Cardiac septum (tissue), 1 donor: ENCODE measurements at regions not wholly inside any gene's neighbourhood (a gene's known extent, or its start where the extent isn't known, plus 50 kb on each side); places are given as distances from the start of the nearest gene placed in this dataset.

Experiments
- DNase-seq: peaks from one replicate; pipeline ENCODE4 v3.0.0-alpha.2; 2020; ENCODE audit warnings: low spot score
- intact Hi-C: fragments of 100-400 bp; cut with DNase I; formaldehyde crosslinking; loops from one replicate; pipeline ENCODE4 v1.14.0; 2022
- donor health status: DM: no; HTN: no; CAD: no.

DNA sequence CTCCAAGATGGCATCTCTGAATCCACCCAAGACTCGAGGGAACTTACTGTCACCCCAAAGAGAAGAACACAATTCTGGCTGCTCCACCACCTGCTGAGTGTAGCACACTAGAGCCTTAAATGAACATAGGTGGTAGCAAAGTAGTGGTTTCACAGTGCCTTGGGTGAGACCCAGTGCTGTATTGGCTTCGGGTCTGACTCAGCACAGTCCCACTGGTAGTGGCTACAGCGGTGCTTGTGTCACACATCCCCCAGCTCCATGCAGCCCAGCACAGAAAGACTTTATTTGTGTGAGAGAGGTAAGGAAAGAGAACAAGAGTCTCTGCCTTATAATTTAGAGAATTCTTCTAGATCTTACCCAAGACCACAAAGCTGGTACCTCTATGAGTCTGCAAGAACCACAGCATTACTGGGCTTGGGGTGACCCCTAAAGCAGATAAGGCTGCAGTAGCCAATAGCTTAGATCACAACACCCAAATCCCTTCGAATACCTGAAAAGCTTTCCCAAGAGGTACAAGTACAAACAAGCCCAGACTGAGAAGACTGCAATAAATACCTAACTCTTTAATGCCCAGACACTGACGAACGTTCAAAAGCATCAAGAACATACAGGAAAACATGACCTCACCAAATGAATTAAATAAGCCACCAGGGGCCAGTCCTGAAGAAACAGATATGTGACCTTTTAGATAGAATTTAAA is 83.3 kb upstream of the SLC38A4 start:
- intact Hi-C loops, result no loop called here
- DNase-seq, result no peak

DNA sequence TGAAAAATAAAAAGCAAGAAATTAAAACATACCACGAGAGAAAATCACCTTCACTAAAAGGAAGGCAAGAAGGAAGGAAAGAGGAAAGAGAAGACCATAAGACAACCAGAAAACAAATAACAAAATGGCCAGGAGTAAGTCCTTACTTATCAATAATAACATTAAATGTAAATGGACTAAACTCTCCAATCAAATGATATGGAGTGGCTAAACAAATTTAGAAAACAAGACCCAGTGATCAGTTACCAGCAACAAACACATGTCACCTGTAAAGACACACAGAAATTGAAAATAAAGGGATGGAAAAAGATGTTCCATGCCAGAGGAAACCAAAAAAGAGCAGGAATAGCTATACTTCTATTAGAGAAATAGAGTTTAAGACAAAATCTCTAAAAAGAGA is 85.0 kb upstream of the SLC38A4 start:
- no peak for DNase-seq
- intact Hi-C loops, result no loop called here

GRCh38 chr12:46914336-46914735 is 88.5 kb upstream of the SLC38A4 start:
- intact Hi-C loops, result no loop called here
- no peak for DNase-seq

DNA sequence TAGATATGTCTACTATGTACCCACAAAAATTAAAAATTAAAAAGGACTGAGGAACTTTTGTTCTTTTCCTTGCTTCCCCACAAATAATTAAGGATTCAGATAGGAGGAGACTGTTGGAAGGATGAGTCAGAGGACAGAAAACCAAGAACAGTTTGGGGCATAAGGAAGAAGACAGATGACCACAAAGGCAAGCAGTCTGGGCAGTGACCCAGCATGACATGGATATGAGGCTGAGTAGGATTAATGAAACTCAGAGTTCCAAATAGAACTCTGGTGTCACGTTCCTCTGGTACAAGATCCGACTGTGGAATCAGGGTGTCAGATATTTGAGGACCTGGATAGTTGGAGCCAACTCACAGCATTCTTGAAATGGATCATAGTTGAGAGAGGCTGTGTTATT is 89.3 kb upstream of the SLC38A4 start:
- no peak for DNase-seq
- intact Hi-C loops, result no loop called here

- DNase-seq, result no peak
- intact Hi-C loops, result no loop called here
Measured at GRCh38 chr12:46915836-46916235, 90.0 kb upstream of the SLC38A4 start.

GRCh38 chr12:46916796-46917419 is 91.1 kb upstream of the SLC38A4 start:
- intact Hi-C loops, result no loop called here
- no peak for DNase-seq

- no peak for DNase-seq
- intact Hi-C loops, result no loop called here
Measured at GRCh38 chr12:46917821-46918220, 92.0 kb upstream of the SLC38A4 start.

GRCh38 chr12:46918631-46919030 is 92.8 kb upstream of the SLC38A4 start:
- intact Hi-C loops, result no loop called here
- no peak for DNase-seq

- intact Hi-C loops, result no loop called here
- no peak for DNase-seq
Measured at GRCh38 chr12:46919666-46920400, 94.0 kb upstream of the SLC38A4 start.

GRCh38 chr12:46920499-46920898 is 94.7 kb upstream of the SLC38A4 start:
- no peak for DNase-seq
- intact Hi-C loops, result no loop called here

DNA sequence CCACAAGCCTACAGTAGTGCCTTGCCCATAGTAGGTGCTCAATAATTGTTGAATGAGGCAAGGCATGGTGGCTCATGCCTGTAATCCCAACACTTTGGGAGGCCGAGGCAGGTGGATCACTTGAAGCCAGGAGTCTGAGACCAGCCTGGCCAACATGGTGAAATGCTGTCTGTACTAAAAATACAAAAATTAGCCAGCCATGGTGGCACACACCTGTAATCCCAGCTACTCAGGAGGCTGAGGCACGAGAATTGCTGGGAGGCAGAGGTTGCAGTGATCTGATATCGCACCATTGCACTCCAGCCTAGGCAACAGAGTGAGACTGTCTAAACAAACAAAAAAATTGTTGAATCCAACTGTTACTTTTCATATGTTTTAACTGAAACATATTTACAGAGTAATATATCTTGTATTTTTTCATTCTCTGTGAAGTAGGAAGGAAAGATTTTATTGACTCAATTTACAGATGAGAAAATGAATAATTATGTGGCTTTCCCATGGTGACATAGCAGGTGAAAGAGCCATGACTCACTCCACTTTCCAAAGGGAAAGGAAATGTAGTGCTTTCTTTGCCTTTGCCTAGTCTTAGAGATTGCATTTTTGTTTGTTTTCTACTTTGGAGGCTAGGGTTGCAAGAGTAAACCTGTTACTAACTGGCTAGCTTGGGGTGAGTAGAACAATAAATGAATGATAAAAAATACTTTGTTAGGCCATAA is 95.4 kb upstream of the SLC38A4 start:
- no peak for DNase-seq
- intact Hi-C loops, result no loop called here

DNA sequence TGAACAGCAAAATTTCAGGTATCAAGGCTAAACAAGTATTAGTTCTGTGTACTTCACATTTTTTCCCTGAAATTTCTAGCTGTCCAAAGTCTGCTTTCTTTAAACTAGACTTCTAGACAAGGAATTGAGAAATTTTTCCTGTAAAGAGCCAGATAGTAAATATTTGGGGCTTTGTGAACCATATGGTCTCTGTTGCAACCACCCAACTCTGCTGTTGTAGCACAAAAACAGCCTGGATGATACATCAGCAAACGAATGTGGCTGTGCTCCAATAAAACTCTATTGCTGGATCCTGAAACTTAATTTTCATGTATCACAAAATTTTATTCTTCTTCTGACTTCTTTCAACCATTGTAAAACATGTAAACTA is 96.0 kb upstream of the SLC38A4 start:
- intact Hi-C loops, result no loop called here
- DNase-seq, result no peak

DNA sequence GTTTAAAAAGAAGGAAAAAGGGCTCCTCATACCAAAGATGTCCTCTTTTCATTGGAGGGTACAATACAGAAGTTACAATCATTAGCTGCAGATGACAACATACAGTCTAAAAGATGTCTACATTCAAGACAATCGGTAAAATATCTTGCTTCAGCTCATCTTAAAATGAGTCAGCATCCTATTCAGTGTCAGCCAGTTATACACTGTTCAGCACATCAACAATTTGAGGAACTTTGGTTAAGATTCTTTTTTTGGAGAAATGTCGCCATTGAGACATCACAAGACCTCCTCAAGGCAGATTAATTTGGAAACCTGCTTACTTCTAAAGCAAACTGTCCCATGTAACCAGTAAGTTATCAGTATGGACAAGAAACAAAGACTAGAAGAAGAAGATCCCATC is 100.7 kb upstream of the SLC38A4 start:
- intact Hi-C loops, result no loop called here
- DNase-seq, result no peak

DNA sequence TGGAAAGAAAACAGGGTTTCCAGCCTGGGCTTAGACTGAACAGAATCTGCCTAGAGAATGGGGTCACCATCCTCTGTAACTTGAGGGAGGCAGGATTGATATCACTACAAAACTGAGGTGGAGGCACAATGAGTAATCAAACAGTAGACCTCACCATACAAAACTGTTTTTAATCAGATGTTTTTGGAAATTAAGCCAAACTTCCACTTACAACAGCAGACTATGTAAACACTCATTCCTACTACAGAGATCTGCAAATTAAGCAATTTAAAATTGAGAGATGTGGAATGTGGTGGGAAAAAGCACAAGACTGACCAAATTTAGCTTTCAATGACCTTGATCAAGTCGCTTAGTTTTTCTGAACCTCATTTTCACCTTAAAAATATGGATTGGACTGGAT is 104.3 kb upstream of the SLC38A4 start:
- intact Hi-C loops, result loop anchor here (5.0 kb wide), 2 partner anchors 253 to 588 kb away; no protein-coding TSS in a partner anchor
- DNase-seq, result no peak

- intact Hi-C loops, result loop anchor here (5.0 kb wide), 2 partner anchors 257 to 592 kb away; no protein-coding TSS in a partner anchor
- DNase-seq, result no peak
Measured at GRCh38 chr12:46933947-46934346, 108.2 kb upstream of the SLC38A4 start.

DNA sequence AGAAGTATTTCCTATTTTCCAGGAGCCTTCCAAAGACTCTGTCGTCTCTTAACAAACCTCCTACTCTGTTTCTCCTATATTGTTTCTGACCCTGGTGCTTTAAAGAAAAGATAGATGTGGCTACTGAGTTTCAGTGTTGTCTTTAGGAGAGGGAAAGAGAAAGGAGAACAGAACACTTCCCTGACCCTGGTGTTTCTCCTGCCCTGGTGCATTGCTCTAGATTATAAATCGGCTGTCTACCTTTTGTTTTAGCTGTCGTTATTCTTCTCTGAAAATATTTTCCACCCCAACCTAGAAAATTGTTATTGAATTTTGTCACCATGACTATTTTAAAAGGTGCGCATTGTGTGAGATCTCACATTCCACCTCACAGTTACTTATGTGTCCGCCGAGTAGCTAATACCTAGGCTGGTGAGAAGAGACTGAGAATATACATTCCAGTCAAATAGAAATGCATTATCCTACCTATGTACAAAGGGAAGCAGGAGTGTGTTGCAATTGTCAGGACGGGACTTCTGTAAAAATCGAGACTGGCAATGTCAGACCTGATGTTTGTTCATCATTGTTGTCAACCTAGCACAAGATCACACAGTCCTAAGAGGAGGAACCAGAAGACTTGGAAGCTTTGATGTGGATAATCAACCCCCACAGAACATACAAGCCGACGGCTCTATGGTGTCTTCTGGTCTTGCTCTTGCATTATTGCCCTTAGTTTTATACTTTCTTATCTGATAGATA is 108.7 kb upstream of the SLC38A4 start:
- intact Hi-C loops, result loop anchor here (5.0 kb wide), 2 partner anchors 257 to 592 kb away; no protein-coding TSS in a partner anchor
- DNase-seq, result no peak

GRCh38 chr12:46935271-46935847 is 109.6 kb upstream of the SLC38A4 start:
- intact Hi-C loops, result no loop called here
- no peak for DNase-seq

- no peak for DNase-seq
- intact Hi-C loops, result no loop called here
Measured at GRCh38 chr12:46936042-46936441, 110.2 kb upstream of the SLC38A4 start.

GRCh38 chr12:46938071-46938678 is 112.4 kb upstream of the SLC38A4 start:
- intact Hi-C loops, result no loop called here
- no peak for DNase-seq
